Endodermal cell (in vitro differentiated cells): ENCODE measurements at regions not wholly inside any gene's neighbourhood (a gene's known extent, or its start where the extent isn't known, plus 50 kb on each side); places are given as distances from the start of the nearest gene placed in this dataset.

Experiments
- DNase-seq: peaks from one replicate; pipeline ENCODE4 v3.0.0-alpha.2; 2017
- H3K27ac ChIP-seq: 2 replicates; pipeline ENCODE4 v1.5.1; 2013; ENCODE audit warnings: mild to moderate bottlenecking, low read depth, low read length, moderate library complexity
- H3K27me3 ChIP-seq: 2 replicates; pipeline ENCODE4 v1.6.1; 2013; ENCODE audit warnings: mild to moderate bottlenecking, low read length, moderate library complexity; ENCODE audit not compliant: insufficient read depth, control insufficient read depth, poor library complexity, severe bottlenecking
- H3K36me3 ChIP-seq: 2 replicates; pipeline ENCODE4 v1.7.0; 2013; ENCODE audit warnings: mild to moderate bottlenecking, low read length, moderate library complexity; ENCODE audit not compliant: control insufficient read depth, insufficient read depth
- H3K4me1 ChIP-seq: one replicate; pipeline ENCODE4 v1.7.0; 2013; ENCODE audit warnings: low read length; ENCODE audit not compliant: control insufficient read depth, insufficient read depth
- H3K4me3 ChIP-seq: 2 replicates; pipeline ENCODE4 v1.5.1; 2013; ENCODE audit warnings: mild to moderate bottlenecking, low read length, moderate library complexity
- H3K9ac ChIP-seq: 2 replicates; pipeline ENCODE4 v1.6.1; 2013; ENCODE audit warnings: mild to moderate bottlenecking, low read length, moderate library complexity; ENCODE audit not compliant: poor library complexity, severe bottlenecking; ENCODE audit errors: extremely low read depth
- H3K9me3 ChIP-seq: 2 replicates; pipeline ENCODE4 v1.6.1; 2013; ENCODE audit warnings: mild to moderate bottlenecking, low read length, moderate library complexity; ENCODE audit not compliant: control insufficient read depth
- H3K27ac Mint-ChIP-seq: 2 replicates; pipeline ENCODE4 v1.8.0; 2020; ENCODE audit warnings: mixed read lengths
- H3K27me3 Mint-ChIP-seq: 2 replicates; pipeline ENCODE4 v1.8.0; 2021; ENCODE audit warnings: mild to moderate bottlenecking, mixed read lengths; ENCODE audit not compliant: insufficient read depth
- H3K36me3 Mint-ChIP-seq: 2 replicates; pipeline ENCODE4 v1.8.0; 2020; ENCODE audit warnings: low read depth, mixed read lengths
- H3K4me1 Mint-ChIP-seq: 2 replicates; pipeline ENCODE4 v1.8.0; 2020; ENCODE audit warnings: mixed read lengths
- H3K4me3 Mint-ChIP-seq: 2 replicates; pipeline ENCODE4 v1.8.0; 2020; ENCODE audit warnings: mild to moderate bottlenecking, moderate library complexity, mixed read lengths
- H3K9me3 Mint-ChIP-seq: 2 replicates; pipeline ENCODE4 v1.8.0; 2020; ENCODE audit warnings: mild to moderate bottlenecking, mixed read lengths
- CTCF ChIP-seq: fragments of 200-600 bp; sonication (generic); conservative IDR thresholded peaks from 2 replicates; pipeline ENCODE4 v1.5.0; 2021; ENCODE audit warnings: antibody characterized with exemption, mild to moderate bottlenecking
- WGBS, 2 experiments: methylation state at CpG; one replicate each; pipeline versions ENCODE4 v1.1.5 to v1.1.7; 2013; ENCODE audit warnings: missing lambda C conversion rate in 2 of 2, mixed read lengths in 1 of 2; ENCODE audit not compliant: insufficient coverage in 1 of 2, insufficient read length in 1 of 2; 5-methylcytosine and 5-hydroxymethylcytosine counted together

DNA sequence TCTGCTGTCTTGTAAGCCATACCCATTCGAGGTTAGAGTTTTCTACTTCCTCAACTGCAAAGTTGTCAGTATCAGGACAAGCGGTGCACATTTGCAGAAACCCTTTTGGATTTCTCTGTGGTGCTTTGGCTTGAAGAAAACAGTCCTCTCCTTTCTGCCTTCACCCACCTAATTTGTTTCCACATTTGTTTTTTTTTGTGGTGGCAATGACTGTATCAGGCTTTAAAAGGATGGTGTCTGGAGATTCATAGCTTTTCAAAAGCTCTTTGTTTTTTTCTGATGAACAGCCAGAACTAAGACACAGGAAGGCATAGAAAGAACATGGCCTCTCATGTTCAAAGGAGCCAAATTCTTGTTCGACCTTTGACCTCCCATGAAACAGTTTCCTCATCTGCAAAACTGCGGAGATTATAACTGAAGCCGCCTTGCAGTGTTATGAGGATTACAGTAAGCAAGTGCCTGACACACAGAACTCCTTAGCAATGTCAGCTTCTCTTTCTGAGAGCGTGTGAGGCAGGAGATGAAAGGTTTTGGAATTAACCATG is 270.6 kb upstream of the TBX3 start:
- H3K4me3 ChIP-seq, result no peak overlapping the region
- peaks cover under 1% of the 10 kb centered on the region for H3K4me1 Mint-ChIP-seq
- no peak overlapping the region for H3K27ac ChIP-seq
- no peaks in the 10 kb centered on the region for H3K27me3 ChIP-seq
- H3K9me3 ChIP-seq, result no peaks in the 10 kb centered on the region
- H3K4me3 Mint-ChIP-seq, result no peak overlapping the region
- H3K9me3 Mint-ChIP-seq, result no peaks in the 10 kb centered on the region
- no peaks in the 10 kb centered on the region for H3K36me3 ChIP-seq
- H3K27ac Mint-ChIP-seq, result no peak overlapping the region
- peaks cover 2% of the 10 kb centered on the region for H3K4me1 ChIP-seq
- TF ChIP-seq CTCF, result no peak
- 87 to 97% methylated on average over 4 to 5 of the region's 6 CpGs for WGBS, 2 experiments
- DNase-seq, result no peak
- no peaks in the 10 kb centered on the region for H3K36me3 Mint-ChIP-seq
- H3K9ac ChIP-seq, result no peak overlapping the region
- H3K27me3 Mint-ChIP-seq, result no peaks in the 10 kb centered on the region

DNA sequence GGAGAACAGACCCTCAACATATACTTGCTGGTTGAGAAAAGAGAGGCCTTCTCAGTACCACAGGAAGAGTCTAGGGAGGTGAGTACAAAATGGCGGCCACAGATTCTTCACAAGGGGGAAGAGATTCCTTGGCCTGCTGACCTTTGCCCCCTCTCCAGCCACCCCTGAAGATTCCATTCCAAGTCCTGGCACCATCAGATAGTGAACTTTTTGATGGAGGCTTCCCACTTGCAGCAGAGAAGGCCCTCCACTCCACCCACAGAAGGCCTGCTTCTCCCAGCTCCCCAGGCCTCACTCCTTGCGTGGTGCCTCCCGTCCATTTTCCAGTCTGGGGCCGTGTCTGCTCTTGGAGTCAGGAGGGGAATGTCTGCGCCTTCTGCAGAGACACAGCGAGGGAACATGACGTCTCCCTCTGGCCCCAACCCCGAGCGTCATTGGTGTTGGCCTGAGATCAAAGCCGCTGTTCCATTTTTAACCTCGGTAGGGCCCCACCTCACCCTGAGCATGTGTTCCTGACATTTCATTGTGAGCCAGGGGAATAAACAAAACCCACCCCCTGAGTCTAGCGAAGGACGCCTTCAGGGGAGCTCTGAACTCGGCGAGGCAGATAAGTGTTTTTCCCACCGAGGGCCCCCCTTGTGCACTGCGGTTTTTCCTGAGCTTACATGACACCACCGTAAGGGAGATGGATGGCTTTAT is 268.7 kb upstream of the TBX3 start:
- H3K27ac Mint-ChIP-seq, result no peak overlapping the region
- no peaks in the 10 kb centered on the region for H3K27me3 Mint-ChIP-seq
- no peaks in the 10 kb centered on the region for H3K4me1 Mint-ChIP-seq
- peak; percentile 30 for DNase-seq
- WGBS, 2 experiments, result 72 to 93% methylated on average over 13 to 18 of the region's 18 CpGs
- no peaks in the 10 kb centered on the region for H3K36me3 Mint-ChIP-seq
- no peak overlapping the region for H3K4me3 ChIP-seq
- H3K9me3 Mint-ChIP-seq, result no peaks in the 10 kb centered on the region
- H3K27me3 ChIP-seq, result no peaks in the 10 kb centered on the region
- no peaks in the 10 kb centered on the region for H3K9me3 ChIP-seq
- no peak overlapping the region for H3K4me3 Mint-ChIP-seq
- no peak overlapping the region for H3K9ac ChIP-seq
- no peaks in the 10 kb centered on the region for H3K36me3 ChIP-seq
- no peaks in the 10 kb centered on the region for H3K4me1 ChIP-seq
- no peak overlapping the region for H3K27ac ChIP-seq
- no peak for TF ChIP-seq CTCF

- H3K9me3 ChIP-seq, result no peaks in the 10 kb centered on the region
- Mint-ChIP-seq H3K36me3 (no peaks in the 10 kb centered on the region), H3K27ac (no peak overlapping the region), H3K27me3 (no peaks in the 10 kb centered on the region), H3K4me1 (no peaks in the 10 kb centered on the region), H3K4me3 (no peak overlapping the region), H3K9me3 (no peaks in the 10 kb centered on the region)
- 80 to 86% methylated on average over 5 to 8 of the region's 8 CpGs for WGBS, 2 experiments
- no peak overlapping the region for H3K4me3 ChIP-seq
- TF ChIP-seq CTCF, result no peak
- H3K27me3 ChIP-seq, result no peaks in the 10 kb centered on the region
- no peak overlapping the region for H3K27ac ChIP-seq
- no peaks in the 10 kb centered on the region for H3K4me1 ChIP-seq
- no peak overlapping the region for H3K9ac ChIP-seq
- DNase-seq, result peak; percentile 27
- H3K36me3 ChIP-seq, result no peaks in the 10 kb centered on the region
Observed at GRCh38 chr12:114949058-114949820, 265.3 kb upstream of the TBX3 start.
